ENCODE measurements at regions not wholly inside any gene's neighbourhood (a gene's known extent, or its start where the extent isn't known, plus 50 kb on each side); places are given as distances from the start of the nearest gene placed in this dataset.

GRCh38 chrX:39945709-39946108, 152.0 kb downstream of the BCOR start:
- no peak for TF ChIP-seq POLR2A (IDR thresholded peaks at IDR 0.05)
- TF ChIP-seq, protein P1, sequence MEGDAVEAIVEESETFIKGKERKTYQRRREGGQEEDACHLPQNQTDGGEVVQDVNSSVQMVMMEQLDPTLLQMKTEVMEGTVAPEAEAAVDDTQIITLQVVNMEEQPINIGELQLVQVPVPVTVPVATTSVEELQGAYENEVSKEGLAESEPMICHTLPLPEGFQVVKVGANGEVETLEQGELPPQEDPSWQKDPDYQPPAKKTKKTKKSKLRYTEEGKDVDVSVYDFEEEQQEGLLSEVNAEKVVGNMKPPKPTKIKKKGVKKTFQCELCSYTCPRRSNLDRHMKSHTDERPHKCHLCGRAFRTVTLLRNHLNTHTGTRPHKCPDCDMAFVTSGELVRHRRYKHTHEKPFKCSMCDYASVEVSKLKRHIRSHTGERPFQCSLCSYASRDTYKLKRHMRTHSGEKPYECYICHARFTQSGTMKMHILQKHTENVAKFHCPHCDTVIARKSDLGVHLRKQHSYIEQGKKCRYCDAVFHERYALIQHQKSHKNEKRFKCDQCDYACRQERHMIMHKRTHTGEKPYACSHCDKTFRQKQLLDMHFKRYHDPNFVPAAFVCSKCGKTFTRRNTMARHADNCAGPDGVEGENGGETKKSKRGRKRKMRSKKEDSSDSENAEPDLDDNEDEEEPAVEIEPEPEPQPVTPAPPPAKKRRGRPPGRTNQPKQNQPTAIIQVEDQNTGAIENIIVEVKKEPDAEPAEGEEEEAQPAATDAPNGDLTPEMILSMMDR (IDR thresholded peaks at IDR 0.05), result no peak

Data from uterus (tissue), 2 donors.